ENCODE measurements at regions not wholly inside any gene's neighbourhood (a gene's known extent, or its start where the extent isn't known, plus 50 kb on each side); places are given as distances from the start of the nearest gene placed in this dataset.
"Not testable (repeated sequence)": the region's sequence is repeated elsewhere in the genome, so short reads cannot be mapped to it uniquely, and the experiment has no call there.

DNA sequence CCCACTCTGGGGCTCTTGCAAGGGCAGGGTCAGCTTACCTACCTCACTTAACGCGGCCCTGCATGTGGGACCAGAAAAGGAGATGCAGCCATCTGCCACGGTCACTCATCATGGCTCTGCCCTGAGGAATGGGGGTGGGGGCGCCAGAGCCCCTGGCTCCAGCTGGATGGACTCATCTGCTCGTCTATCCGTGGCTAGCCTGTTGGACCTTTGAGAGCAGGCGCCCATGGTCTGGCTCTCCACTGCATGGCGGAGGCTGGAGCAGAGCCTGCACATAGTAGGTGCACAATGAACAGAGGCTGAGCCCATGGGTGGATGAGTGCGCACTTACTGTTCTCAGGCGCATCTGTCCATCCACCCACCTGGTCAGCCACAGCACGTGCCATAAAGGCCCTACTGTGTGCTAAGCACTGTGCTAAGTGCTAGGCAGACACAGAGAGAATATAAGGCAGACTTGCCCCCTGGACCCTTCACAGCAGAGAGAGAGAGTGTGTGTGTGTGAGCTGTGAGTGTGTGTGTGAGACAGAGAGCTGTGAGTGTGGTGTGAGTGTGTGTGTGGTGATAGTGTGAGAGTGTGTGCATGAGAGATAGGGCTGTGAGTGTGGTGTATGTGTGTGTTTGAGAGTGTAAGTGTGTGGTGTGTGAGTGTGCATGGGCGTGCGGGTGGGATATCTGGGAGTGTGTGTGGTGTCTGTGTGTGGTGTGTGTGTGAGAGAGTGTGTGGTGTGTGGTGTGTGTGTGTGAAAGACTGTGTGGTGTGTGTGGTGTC, 151.3 kb downstream of the TFCP2L1 start:
- DNase-seq (ENCODE audit: low spot score): no peak

DNA sequence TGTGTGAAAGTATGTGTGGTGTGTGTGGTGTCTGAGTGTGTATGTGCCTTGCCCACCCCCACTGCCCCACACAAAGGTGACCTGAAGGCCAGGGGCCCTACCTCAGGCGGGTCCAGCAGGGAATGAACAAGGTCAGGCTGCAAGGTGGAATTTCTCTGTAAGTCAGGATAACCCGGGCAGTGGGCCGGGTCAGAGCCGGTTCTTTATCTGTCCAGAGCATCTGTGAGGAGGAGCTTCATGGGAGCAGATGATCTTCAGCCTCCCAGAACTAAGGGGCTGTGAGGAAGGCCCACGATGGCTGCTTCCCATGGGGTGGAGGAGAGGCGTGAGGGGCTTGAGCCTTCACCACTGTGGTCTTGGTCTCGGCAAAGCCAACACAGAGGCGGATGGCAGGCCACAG, 150.3 kb downstream of the TFCP2L1 start:
- DNase-seq (ENCODE audit: low spot score): no peak

DNA sequence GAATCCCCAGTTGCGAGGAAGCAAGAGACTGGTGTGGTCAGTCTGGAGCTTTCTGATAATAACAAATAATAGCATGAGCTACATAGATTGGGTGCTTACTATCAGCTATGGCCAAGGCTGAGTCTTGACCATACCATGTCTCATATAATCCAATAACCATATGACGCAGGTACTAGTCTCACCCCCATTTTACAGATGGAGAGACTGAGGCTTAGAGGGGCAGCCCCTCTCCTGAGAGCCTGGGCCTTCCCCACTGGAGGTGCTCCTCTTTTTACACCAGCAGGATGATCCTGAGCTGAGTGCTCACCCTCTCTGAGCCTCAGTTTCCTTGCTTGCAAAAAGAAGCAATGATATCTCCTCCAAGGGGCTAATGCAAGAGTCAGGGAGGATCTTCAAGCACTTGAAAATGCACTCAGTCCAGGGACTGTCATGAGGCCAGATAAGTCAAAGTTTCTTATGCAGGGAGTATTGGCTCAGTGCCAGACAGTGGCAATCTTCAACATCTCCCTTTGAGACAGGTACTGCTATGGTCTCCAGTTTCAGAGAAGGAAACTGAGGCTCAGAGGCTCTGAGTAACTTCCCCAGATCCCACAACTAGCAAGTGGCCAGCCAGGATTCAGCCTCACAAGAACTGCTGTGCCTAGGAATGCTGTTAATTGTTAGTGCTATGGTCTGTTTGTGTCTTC, 149.7 kb downstream of the TFCP2L1 start:
- no peak for DNase-seq (ENCODE audit: low spot score)

DNA sequence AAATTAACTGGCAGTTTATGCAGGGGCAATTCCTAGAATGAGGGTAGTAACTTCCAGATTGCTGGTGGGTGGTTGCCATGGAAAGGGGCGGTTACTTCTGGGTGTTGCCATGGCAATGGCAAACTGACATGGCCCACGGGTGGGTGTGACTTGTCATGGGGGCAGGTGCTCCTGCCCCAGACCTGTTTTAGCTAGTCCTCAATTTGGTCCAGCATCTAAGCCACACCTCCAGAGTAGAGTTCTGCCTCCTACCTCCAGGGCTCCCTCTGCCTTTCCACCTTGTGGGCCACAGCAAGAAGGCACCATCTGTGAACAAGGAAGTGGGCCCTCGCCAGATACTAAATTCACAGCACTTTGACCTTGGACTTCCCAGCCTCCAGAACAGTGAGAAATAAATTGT, 148.7 kb downstream of the TFCP2L1 start:
- DNase-seq (ENCODE audit: low spot score): no peak

DNA sequence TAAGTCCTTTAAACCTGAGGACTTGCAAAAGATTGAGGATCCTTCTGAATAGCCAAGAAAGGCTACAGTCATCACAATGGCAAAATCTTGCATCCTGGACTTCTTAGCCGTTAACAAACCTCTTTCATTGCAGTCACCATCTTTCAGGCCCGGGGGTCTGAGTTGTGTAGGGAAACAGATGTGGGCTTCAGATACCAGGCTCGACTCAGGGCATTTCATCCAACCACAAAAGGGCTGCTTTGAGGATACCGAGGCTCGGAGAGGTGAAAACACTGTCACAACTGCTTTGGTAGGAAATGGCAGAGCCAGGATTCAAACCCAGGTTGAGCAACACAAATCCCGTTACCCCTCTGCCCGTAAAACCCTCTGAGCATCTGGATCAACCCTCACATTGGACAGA, 147.4 kb downstream of the TFCP2L1 start:
- no peak for DNase-seq (ENCODE audit: low spot score)

DNA sequence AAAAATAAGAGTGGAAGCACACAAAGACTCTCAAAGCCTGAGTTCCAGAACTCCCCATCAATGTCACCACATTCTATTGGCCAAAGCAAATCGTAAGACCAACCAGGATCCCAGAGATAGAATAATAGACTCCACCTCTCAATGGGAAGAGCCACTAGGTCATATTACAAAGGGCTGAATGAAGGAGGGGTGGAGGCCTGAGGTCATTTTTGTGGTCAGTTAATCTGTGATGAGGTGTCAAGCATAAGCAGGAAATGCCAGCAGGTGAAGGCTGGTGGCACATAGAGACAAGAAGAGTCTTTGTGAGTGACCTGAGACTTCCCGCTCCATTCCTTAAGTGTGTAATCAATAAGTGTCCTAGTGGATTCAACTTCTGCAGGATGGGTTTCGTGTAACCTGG, 144.3 kb downstream of the TFCP2L1 start:
- DNase-seq (ENCODE audit: low spot score): peak; percentile 77

DNA sequence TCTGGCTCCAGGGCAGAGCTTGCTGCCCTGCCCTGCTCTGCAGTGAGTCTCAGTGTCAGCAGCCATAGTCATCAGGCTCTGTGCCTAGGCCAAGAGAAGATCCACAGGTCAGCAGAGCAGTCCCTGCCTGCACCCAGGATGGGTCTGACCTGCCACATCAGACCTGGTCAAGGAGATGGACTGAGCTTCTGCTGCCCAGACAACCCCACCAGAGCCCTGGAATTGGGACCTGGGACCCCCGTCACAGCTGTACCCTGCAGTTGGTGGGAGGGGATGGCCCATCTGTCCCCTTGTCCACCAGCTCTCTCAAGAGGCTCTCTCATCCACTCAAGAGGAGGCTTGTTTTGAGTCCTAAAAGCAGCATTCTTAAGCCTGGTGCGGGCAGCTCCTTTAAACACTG, 142.6 kb downstream of the TFCP2L1 start:
- no peak for DNase-seq (ENCODE audit: low spot score)

DNA sequence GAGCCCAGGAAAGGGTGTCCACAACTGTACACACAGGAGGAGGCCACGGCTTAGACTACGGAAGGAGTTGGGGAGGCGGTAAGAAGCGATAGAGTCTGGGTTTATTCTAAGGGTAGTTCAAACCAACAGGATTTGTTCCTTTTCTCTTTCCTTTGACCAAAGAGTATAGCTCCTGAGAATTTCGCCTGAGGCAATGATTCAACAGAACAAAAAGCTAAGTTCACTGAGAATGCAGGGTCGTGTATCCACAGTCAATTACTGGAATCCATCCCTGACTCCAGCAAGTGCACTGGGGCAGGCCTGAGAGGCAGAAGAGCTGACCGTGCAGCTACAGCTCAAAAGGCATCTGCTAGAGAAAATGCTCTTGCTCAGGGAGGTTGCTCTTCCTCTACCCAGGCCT, 140.9 kb downstream of the TFCP2L1 start:
- DNase-seq (ENCODE audit: low spot score): no peak

DNA sequence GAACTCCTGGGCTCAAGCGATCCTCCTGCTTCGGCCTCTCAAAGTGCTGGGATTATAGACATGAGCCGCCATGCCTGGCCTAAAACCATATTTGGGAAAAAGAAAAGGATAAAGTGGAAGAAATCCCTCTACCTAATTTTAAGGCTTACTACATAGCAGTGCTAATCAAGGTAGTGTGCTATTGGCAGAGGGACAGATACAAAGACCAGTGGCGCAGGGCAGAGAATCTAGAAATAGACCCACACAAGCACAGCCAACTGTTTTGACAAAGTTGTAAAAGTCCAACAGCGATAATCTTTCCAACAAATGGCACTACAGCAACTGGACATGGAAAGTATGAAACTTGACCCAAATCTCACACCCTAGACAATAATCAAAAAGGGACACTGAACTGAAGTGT, 138.4 kb downstream of the TFCP2L1 start:
- DNase-seq (ENCODE audit: low spot score): no peak

DNA sequence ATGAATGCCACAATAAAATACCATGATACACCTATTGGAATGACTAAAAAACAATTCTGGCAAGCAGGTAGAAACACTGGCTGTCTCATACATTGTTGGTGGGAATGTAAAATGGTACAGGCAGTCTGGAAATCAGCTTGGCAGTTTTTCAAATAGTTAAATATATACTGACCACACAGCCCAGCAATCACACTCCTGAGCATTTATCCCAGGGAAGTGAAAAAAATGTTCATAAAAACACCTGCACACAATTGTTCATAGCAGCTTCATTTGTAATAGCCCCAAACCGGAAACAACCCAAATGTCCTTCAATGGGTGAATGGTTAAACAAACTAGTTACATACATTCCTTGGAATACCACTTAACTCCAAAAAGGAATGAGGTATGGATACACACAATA, 137.2 kb downstream of the TFCP2L1 start:
- DNase-seq (ENCODE audit: low spot score): peak; percentile 93

DNA sequence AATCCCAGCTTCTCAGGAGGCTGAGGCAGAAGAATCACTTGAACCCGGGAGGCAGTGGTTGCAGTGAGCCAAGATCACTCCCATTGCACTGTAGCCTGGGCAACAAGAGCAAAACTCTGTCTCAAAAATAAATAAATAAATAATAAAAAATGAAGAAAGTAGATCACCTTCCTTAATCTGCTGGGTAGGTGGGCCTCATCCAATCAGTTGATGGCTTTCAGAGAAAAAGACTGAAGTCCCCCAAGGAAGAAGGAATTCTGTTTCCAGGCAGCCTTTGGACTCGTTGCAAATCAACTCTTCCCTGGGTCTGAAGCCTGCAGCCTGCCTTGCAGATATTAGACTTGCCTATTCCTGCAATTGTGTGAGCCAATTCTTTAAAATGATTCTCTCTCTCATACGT, 136.5 kb downstream of the TFCP2L1 start:
- DNase-seq (ENCODE audit: low spot score): no peak

DNA sequence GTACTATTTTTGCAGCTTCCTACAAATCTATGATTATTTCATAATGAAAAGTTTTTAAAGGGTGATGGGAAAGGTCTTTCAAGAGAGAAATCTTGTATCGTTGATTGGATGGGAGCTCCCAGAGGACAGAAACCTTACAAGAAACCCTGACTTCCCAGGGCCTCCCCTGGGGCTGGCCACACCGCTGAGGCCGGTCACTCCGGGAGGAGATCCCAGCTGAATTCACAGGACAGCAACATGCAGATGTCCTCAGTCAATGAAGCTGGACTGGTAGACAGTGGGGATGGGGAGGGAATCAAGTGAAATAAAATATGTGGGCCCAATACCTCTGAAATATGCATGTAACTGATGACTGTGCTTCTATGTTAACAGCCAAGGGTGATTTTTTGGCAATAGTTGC, 135.6 kb downstream of the TFCP2L1 start:
- no peak for DNase-seq (ENCODE audit: low spot score)

DNA sequence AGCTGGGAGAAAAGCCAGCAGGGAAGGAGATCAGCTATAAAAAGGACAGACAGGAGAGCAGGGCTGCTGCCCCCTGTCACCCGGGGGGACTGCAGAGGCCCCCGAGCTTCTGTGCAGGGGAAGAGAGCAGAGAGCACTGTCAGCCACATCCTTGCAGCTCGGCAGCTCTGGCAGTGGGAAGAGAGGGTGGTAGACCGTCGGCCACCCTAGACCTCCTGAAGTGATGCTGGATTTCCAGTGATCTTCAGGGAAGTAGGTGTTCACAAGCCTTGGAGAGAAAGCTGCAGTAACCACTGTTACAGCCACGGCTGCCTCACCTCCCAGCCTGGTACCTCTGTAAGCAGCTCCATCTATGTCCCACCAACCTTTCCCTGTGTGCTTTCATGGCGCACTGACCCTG, 134.9 kb downstream of the TFCP2L1 start:
- DNase-seq (ENCODE audit: low spot score): no peak

DNA sequence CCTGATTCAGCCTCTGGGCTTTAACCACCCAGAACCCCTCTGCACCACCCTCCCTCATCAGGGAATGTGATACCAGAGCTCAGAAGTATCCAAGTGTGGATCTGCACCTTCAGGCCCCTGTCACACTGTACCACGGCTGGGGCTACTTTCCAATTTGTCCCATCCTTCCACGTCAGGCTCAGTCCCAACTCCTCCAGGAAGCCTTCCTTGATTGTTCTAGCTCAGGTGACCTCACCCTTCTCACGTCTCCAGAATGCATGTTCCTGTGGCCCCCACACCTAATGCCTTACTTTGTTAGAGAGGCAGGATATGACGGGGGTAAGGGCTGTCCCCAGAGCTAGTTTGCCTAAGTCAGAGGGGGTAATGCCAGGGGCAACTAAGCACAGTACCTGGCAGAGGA, 134.3 kb downstream of the TFCP2L1 start:
- DNase-seq (ENCODE audit: low spot score): no peak

DNA sequence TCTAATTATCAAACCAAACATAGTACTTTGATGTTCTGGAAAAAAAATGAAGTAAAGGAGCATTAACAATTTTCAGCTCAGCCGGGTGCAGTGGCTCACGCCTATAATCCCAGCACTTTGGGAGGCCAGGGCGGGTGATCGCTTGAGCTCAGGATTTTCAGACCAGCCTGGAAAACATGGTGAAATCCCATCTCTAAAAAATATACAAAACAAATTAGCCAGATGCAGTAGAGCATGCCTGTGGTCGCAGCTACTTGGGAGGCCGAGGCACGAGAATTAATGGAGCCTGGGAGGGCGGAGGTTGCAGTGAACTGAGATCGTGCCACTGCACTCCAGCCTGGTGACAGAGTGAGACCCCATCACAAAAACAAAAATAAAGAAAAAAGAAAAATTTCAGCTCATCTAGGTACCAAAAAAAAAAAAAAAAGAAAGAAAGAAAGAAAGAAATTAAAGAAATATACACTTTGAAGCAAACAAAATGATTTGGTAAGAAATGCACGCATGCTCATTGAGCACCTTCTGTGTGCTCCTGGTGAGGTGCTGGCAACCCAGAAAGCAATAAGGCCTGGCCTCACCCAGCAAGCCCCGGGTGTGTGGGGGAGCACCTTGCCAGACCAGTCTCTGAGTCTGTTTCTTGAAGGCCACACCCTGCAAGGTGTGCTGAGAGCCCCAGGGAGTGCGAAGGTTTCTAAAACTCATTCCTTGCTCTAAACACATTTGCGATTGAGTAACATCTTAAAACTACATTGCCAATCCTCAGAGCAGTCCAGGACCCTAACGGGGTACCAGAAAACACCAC, 133.5 kb downstream of the TFCP2L1 start:
- no peak for DNase-seq (ENCODE audit: low spot score)

DNA sequence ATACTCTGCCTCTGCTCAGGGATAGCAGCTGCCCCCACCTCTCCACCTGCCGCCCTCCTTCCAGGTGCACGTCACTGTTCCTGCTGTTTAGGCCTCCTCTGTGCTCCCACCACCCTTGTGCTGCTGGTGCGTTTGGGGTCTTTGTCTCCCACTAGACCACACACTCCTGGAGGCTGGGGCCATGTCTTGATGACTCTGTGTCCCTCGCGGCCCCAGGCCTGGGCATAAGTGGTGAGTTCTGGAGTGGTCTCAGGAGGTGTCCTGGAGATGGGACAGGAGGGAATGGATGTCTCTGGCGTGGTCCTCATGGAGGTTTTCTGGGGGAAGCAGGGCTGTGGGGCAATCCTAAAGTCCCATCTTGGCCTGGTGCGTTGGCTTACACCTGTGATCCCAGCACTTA, 132.1 kb downstream of the TFCP2L1 start:
- DNase-seq (ENCODE audit: low spot score): no peak

DNA sequence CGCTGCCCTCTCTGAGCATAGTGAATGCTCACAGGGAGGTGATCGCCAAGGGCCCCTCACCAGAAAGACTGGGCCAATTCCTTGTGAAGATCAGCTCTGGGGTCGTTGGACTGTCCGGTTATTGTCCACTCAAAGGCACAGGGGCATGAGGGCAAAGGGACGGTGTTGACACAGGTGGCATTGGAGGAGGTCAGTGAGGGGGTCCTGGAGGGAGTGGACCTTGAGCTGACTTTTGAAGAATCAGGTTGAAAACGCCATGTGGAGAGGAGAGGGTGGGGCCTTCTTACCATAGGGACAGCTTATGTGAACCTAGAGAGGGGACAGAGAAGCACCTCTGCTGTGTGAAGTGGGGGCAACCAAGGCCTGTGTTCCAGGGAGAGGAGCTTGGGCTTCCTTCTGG, 131.5 kb downstream of the TFCP2L1 start:
- DNase-seq (ENCODE audit: low spot score): no peak

DNA sequence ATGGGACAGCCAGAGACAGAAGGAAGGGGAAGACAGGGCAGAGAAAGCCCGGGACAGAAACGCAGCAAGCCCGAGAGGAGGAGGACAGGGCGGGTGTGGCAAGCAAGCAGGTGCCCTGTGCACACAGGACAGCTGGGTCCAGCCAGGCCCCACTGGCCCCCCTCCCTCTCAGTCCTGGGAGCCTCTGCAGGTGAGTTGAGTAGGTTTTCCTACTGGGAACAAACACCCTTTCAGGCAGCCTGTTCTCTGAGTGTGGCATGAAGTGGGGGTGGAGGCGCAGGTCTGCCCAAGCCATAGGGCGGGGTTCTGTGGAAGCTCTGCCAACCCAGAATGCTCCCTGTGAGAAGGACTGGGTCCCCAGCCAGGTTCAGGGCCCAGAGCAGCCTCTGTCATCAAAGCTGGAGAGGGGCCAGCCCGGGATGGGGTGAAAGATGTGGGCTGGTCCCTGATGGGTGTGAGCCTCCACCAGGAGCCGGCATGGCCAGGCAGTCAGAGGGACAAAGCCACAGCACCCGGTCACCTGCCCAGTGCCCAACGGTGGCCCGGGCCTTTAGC, 129.4 kb downstream of the TFCP2L1 start:
- DNase-seq (ENCODE audit: low spot score): no peak

DNA sequence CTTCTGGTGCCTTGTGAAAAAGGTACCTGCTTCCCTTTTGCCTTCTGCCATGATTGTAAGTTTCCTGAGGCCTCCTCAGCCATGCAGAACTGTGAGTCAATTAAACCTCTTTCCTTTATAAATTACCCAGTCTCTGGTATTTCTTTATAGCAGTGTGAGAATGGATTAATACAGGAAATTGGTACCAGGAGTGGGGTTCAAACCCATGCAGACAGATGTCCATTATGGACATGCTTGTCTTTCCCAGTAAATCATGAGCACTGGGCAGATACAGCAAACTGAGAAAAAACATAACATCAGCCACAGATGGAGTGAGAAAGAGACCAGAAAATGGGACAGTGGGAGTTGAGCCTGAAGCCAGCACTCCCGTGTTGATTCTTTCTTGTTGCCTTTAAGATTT, 127.5 kb downstream of the TFCP2L1 start:
- DNase-seq (ENCODE audit: low spot score): not testable (repeated sequence)

DNA sequence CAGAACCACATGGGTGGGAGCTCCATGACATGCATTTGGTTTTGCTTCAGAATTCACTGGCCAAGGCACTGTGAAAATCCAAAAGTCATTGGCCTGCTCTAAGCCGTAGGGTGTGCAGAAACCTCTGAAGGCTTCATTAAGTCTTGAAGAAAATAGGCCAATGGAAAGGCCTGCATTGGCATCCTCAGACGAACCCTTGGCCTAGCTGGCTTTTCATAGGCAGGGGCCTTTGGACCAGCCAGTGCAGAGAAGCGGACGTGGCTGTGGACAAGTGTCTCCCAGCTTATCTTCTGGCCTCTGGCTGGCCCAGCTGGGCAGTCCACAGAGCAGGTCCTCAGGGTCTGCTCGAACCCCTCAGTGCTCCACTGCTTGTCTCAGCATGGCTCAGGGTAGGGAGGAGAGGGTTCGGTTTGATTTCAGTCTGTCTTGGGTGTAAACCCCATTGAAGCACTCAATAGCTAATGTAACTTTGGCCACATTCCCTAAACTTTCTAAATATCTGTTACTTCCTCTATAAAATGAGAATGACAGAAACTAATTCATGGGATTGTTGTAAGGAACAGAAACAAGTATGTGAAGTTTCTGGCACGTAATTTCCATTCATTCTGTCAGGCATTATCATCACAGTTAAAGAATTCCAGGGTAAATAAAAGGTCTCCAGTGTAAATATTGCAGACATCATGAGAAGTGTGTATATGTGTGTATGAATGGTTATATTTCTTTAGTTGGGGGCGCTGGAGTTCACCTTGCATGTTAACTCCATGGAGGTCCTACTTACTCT, 125.5 kb downstream of the TFCP2L1 start:
- DNase-seq (ENCODE audit: low spot score): no peak

DNA sequence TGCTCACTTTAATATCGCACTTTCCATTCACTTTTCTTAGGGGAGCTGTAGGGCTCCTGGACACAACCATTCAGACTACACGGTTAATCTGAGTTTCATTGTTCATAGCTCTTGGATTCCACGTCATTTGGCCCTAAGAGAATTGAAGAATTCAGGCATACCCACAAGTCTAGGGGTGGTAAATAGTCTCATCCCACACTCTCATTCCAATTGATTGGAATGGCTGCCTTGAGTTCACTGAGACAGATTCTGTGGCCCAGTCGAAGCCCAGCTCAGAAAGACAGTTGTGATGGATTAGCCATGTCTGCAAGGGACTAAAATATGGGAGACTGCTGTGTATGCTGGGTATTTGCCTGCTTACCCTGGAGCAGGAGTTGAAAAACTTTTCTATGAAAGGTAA, 124.6 kb downstream of the TFCP2L1 start:
- DNase-seq (ENCODE audit: low spot score): no peak

DNA sequence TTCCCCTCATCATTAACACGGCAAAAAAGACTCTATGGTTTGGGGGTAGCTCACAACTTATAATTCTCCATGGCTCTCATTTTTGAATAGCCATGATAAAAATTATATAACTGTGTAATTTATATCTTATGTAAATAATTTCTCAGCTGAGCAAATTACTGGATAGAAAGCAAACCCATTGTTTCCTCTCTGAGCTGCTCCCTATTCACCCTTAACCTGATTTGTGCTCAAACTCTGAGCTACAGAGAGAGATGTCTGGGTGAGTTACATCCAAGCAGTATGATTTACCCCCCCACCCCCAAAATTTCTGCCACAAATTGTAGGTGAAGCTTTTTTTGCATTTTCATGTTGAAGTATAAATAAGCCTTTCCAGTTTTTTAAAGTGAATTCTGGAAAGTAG, 123.7 kb downstream of the TFCP2L1 start:
- DNase-seq (ENCODE audit: low spot score): no peak
